A673 (cell line): ENCODE measurements at regions not wholly inside any gene's neighbourhood (a gene's known extent, or its start where the extent isn't known, plus 50 kb on each side); places are given as distances from the start of the nearest gene placed in this dataset.

Experiments used
- CTCF ChIP-seq: fragments of 300-800, 200-600 bp; sonication (generic); conservative IDR thresholded peaks from 2 replicates; pipeline ENCODE4 v1.5.1; 2017; ENCODE audit warnings: low read depth, mild to moderate bottlenecking, antibody characterized with exemption, low read length, moderate library complexity, mixed read lengths
- EZH2 ChIP-seq: fragments of 200-600 bp; sonication (generic); IDR thresholded peaks from 2 replicates; pipeline ENCODE4 v1.6.1; 2017; ENCODE audit warnings: borderline replicate concordance, low read depth, mild to moderate bottlenecking, mixed read lengths, antibody characterized with exemption, low read length; ENCODE audit not compliant: poor library complexity, severe bottlenecking

GRCh38 chr4:40681600-40681999, 51.9 kb upstream of the RBM47 start:
- TF ChIP-seq CTCF, result no peak
- TF ChIP-seq EZH2, result no peak
